ENCODE measurements at regions not wholly inside any gene's neighbourhood (a gene's known extent, or its start where the extent isn't known, plus 50 kb on each side); places are given as distances from the start of the nearest gene placed in this dataset.

DNA sequence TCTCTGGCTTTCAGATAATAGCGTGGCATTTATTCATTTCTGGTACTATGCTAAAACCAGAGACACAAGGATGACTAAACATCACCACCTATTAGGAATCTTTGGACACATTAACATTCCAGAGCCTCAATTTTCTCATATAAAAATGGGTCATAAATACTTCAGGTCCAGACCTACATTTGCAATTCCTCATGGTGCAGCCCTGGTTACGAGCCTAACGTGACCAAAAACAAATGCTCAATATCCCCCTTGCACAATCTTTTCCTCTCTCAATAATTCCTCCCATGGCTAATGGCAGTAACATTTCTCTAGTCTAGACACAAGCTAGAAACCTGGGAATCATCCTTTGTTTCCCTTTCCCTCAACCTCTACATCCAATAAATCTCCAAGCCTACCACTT is 112.8 kb upstream of the NABP1 start:
- DNase-seq, result no peak

DNA sequence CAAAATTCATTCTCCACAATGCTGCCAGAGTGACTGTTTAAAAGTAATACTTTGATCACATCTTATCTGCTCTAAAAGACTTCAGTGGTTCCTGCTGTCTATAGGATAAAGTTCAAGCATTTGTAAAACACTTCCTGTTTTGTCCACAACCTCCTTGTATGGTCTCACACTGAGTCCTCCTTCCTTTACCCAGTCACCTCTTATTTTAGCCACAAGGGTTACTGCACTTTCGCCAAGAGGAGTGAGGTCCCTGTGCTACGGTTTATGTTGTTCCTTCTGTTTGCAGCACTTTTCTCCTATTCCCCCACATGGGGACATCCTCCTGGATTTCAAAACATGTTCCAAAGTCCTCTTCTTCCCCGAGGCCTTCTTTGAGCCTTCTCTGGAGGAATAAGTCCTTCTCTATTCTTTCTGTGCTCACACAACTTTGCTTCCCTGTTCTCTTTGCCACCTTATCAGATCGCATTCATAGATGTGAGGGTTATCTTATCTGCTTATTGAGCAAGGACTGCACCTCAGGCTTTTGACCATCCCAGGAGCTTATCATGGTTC is 112.2 kb upstream of the NABP1 start:
- no peak for DNase-seq

DNA sequence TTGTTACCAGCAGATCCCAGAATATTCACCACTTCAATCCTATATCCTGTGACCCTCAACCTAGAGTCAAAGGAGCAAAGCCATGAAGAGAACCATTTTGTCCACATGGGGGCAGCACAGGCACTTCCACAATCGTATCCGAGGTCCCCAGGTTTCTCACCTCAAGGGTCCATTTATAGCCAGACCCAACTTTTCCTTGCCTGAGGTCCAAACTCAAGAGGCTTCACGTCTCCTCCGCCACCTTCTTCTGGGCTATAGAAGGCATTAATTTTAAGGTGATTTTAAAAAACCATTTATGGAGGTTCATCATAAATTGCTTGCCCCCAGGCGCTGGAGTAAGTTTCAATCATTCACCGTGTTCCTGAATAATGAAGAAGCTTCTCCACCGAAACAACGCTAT is 111.6 kb upstream of the NABP1 start:
- DNase-seq, result peak; percentile 84

DNA sequence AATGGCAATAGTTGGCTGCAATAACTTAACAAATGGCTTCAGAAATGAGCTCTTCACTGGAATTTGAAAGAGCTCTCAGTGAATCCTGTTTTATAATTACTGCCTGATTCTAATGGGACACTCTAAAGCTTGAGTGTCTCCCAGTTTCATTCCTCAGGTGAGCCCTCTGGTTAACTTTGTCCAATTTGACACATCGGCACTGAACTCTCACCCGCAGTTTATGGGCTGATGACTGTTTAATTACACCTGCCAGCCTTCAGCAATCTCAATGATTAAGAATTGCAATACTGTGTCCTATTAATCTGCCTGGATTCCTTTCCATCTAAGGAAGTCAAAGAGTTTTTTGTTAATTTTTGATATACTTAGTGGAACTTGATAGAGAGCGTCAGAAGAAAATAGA is 110.7 kb upstream of the NABP1 start:
- DNase-seq, result no peak

DNA sequence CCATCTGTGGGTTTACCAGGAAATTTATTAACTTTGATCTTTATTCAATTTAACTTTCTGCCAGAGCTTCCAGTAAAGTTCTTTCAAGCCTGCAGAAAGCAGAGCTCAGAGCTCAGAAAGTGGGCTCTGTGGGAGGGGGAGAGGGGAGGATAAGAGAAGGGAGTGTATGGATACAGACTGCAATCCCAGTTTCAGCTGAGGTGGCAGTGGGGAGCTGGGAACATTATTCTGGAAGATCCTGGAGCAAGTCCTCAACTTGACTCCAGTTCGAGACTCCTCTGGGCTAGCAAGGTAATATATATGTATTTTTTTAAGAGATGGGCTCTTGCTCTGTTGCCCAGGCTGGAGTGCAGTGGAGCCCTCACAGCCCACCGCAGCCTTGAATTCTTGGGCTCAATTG is 108.9 kb upstream of the NABP1 start:
- peak; percentile 15 for DNase-seq

DNA sequence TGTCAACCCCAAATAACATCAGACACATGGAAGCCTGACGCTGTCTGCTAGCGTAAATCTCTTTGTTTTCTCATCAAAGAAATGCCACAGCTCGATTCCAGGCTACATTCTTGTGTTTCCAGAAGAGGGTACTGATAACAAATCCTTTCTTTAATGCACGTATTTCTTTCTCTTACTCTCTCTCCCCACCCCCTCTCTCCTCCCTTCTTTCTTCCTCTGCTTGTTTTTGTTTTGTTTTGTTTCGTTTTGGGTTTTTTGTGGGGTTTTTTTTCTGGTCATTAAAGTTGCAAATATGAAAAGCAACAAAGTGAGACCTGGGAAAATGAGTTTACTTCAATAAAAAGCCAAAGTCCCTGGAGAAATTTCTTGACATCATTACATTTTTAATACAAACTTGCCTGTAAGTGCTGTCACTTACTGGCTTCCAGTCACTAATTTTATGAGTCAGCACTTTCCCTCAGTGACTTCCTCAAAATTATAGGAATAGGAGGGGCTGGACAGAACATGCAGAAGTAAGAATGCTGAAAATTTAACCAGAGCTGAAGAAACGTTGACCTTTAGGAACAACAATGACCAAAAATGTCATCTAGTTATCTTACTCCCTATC is 106.7 kb upstream of the NABP1 start:
- DNase-seq, result no peak

DNA sequence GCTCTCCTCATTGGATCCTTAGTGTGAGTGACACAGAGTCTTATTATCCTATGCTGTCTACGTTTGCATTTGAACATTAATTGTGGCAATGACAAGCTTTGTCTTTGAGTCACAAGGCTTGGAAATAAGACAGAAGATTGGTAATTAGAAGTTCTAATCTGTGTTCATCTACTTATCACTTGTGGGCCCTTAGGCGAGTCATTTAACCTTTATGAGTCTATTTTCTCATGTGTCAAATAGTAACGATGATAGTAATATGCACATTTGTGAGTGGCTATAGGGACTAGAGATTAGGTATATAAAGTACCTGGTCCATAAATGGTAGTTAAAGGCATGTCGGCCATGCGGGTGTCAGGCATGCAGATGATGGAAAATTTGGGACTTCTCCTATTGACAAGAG is 105.6 kb upstream of the NABP1 start:
- no peak for DNase-seq

DNA sequence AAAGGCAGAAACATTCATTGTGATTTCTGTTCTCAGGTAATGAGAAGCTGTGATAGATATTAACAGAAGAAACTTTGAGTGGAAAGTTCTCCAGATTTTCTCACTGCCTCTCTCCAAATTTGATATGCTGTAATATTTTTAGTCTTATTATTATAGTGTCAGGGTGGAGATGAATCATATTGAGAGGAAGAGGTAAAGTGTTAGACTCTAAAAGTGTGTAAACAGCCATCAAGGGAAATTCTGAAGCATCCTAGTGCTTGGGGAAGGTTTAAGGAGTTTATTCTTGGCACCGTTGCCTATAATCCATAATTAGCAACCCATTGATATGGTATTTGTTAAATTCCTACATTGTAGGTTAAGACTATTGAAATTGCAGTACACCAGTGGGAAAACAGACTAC is 104.7 kb upstream of the NABP1 start:
- DNase-seq, result no peak

DNA sequence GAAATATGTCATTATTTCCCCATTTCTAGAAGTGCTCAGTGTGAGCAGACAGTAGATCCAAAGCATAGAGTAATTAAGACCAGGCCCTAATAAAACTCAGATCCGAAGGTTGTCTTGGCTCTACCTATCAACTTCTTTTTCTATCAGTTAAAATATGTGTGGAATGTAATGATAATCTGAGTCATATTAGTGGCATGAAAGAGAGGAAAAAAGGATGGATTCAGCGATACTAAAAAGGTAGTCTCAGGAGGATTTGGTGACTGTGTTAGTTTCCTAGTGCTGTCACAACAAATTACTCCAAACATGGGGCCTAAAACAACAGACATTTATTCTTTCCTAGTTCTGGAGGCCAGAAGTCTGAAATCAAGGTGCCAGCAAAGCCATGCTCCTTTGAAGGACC is 103.7 kb upstream of the NABP1 start:
- DNase-seq, result no peak

DNA sequence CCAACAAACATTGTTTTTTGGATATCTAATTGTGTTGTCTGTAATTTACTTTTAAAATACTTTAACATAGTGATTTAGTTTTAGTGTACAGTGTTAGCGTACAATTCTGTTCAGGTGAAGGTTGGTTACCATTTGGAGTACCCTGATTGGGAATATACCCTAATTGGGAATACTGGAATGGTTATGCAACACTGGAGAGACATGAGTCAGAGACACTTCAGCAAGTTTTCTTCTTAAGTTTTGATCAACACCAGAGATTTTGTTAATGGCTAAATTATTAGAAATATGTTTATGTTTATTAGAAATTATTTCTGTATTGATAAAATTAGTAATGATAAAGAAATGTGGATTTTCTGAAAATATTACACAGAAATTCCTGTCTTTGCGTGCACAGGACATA is 100.3 kb upstream of the NABP1 start:
- DNase-seq, result no peak

DNA sequence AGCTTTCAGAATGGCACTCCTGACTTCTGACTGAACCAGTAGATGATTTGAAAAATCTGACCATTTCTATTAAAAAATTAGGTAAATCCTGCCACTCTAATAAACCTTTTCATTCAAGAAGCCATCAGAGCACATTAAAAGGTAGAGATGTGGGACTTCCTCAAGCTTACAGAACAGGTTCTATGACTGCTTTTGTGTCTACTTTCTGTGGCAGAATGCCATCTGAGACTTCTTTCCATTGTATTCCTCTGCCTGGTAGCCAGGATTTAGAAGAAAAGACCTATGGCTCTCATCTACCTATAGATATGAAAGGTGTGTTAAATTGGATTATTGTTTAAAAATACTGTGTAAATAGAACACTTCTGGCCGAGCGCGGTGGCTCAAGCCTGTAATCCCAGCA is 99.9 kb upstream of the NABP1 start:
- DNase-seq, result no peak

DNA sequence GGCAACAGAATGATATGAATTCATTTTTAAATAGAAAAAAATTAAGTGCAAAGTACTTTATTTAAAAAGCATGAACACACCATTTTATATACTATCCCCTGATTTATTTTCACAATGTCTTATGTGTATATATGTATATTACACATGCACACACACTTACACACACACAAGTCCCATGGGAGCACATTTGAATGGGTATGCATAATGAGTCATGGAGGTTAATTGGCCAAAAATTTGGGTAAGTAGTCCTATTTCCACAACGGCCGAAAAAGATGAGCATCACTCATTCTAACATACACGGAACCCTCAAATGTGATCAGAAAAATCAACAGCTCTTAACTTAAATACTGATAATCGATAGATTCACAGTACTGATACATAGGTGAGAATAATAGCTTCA is 97.4 kb upstream of the NABP1 start:
- no peak for DNase-seq

DNA sequence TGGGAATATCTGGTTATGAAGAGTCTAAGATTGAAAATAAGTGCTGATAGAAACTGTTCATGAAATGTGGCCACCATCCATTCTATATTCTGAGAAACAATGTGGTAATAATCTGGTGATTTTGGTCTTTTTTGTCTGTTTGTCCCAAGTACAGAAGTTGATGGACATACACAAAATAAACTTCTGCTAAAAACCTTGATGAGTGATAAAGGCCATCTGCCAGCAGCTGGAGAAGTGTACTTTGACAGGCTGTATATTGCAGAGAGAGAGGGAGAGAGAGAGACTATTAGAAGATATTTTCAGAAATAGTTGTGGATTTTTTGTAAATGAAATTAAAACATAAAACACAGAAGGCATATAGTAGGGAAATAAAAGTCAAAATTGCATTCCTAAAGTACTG is 96.9 kb upstream of the NABP1 start:
- DNase-seq, result no peak

DNA sequence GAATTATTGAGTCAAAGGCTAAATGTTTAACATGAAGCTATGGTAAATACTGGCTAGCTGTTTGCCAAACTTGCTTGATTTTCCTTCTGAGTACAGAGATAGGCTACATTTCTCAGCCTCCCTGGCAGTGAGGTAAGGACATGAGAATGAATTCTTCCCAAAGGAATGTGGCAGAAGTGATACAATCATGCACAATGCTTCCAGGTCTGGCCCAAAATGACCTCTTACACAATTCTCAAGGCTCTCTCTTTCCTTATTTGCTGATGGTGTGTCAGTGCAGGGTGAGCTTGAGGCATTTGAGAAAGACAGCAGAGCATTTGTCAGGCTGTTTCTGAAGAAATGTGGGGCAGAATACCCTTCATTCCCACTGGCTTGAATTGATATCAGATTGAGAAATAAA is 95.6 kb upstream of the NABP1 start:
- no peak for DNase-seq

DNA sequence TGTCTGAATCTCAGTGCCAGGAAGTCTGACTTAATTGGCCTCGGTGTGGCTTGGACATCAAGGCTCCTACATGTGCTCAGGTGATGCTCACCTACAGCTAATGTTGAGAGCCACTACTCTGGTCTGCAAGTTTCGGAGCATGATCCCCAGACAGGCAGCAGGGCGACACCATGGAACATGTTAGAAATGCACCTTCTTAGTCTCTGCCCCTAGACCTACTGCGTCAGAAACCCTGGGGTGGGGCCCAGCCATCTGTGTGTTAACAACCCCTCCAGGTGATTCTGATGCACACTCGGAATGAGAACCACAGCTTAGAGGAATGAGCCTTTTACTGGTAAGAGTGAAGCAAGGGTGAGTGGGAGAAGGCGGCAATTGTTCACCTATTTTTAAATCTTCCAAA is 86.9 kb upstream of the NABP1 start:
- no peak for DNase-seq

DNA sequence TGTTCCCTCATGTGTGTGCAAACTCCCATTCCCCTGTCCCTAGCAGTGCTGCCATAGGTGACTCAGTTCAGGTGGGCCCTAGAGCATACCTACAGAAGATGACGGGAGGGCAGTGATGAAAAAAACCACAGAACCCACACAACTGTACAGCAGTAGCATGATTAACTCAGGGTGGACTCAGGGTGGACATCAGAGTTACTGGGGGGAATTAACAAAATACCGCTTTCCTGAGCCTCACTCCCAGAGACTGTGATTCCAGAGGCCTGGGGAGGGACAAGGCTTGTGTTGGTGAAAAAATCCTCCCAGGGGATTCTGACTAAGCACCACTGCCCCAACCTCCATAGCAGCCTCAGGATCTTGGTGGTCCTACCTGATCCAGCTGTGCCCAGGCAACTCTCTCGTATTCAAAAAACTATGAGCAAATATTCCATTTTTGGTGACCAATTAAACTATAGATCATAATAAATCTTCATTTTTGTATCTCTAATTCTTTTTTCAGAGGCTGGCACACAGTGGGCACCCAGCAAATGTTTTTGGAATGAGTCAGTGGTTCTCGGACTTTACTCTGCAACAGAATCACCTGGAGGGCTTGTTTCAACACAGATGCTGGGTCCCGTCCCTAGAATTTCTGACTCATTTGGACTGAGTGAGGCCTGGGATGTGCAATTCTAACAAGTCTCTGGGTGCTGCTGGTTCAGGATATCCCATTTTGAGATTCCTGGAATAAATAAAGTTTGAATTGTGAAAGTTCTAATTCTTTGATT is 84.1 kb upstream of the NABP1 start:
- no peak for DNase-seq

DNA sequence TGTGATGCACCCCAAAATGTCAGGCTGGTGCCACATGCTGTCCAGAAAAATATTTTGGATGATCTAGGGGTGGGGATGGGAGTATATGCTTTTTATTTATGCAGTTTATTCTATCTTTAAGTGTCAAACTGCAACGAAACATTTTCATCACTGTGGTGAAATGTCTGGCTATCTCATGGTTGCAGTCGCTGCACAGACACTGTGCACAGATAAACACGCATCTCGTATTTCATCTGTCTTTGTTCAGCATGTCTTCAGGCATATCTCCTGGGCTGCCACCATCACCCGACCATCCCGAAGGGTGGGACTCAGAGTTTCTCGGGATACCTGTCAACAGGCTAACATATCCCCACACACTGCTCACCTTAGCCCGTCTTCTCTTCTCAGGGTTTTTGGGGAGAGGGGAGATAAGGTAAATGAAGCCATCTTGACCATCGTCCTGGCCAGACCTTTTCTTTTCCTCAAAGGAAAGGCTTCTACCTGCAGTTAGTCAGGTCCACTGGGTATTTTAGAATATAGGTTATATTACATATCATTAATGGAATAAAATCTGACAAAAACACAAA is 80.7 kb upstream of the NABP1 start:
- DNase-seq, result no peak

DNA sequence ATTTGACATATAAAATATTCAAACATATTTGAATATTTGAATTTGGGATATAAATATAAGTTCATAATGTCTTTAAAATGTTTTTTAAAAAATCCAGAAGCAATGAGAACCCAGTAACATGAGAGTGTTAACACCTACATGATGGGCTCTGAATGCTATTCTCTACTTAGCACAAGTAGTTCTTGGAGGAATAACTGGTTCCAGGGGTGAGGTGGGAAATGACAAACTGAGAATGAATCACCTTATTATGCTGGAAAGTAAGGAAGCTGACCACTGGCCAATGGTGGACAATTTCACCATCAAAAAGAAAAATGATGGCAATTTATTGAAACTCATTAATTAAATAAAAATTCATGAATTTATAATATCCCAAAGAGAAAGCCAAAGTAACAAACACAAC is 79.6 kb upstream of the NABP1 start:
- DNase-seq, result no peak

DNA sequence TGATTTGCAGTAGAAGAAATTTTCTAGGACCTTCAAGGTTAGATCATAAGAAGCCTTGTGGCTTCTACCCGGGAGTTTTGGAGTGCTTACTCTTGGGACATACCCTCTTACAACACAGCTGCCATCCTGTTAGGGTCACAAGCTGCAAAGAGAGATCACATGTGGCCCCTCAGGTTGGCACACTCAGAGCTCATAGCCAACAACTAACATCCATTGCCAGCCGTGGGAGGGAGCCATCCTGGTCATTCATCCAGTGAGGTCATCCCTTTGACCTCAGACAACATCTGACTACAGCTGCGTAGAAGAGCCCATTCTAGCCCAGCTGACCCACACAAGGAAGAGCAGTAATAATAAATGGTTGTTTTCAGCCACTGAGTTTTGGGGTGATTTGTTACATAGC is 76.9 kb upstream of the NABP1 start:
- DNase-seq, result no peak

DNA sequence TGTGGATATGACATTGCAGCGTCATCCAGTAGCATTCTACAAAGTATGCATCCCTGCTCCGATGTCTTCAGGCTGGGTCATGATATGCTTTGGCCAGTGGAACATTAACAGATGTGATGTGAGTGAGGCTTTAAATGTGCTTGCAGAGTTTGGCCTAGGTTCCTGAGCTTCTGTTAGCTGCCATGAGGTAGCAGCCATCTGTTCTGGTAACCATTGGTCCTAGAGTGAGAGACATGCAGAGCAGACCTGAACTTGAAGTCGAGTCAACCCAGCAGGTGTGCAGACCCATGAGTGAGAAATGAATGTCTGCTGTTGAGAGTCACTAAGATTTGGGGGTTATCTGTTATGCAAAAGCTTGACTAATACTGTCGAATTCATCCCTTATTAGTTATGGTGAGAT is 73.8 kb upstream of the NABP1 start:
- peak; percentile 49 for DNase-seq

DNA sequence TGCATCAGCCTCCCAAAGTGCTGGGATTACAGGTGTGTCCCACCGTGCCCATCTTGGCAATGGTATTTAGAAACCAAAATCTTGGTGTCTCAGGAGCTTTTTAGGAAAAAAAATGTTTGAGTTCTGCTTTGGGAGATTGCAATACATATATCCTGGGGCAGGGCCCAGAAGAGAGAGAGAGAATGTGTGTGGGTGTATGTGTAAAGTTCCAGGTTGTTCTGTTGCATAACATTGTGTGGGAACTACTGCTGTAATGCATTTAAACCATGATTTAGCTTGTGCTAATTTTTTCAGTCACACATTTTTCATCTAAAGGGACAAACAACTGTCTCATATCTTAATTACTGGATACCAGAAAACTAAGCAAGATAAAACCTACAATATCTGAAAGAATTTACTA is 70.8 kb upstream of the NABP1 start:
- DNase-seq, result no peak

DNA sequence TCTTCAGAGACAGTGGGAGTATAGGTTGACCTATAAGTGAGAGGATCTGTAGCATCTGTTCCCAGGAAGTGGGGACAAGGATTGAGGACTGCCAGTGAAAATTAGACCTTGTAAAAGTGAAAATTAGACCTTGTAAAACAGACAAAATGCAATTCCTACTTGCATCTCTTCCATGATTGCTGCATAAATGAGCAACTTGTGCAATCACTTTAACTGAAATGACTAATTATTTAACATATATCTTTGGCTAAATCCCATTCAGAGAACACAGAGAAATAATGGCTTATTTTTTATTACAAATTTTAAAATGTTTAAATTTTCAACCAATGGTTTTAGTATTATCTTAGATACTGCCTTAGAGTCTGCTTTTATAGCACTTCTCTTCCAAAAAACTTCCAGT is 67.2 kb upstream of the NABP1 start:
- DNase-seq, result no peak

DNA sequence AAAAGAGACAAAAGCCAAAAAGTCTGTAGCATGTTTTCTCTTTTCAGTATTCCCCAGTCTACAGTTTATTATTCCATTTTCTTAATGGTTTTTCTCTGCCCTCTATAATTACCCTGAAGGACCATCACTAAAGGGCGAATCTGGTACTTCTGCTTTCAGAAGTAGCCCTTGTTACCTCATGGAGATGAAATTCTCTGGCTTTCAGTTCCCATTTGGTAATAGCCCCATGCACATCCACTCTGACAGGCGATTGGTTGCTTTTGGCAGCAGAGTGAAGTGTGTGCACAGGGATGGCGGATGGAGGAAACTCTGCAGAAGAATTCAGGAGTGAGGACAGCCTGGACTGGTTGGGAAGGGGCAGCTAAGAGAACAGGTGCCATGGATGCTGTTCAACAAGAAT is 66.3 kb upstream of the NABP1 start:
- no peak for DNase-seq

DNA sequence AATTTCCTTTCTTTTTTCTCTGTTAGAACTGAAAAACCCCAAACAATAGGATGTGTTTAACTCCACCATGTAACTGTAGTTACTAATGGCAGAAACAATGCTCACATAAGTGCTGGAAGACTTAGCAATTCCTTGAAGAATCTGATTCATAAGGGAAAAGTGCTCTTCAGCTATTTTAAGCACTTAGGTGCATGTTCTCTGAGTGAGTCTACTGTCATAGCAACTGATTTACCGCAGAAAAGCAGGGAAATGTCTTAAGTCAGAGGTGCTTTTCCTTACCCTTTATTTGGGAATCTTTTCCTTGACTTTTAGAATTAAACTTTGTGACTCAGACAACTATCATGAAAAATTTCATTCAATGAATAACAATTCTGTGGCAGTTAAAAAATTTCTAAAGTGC is 65.4 kb upstream of the NABP1 start:
- no peak for DNase-seq

DNA sequence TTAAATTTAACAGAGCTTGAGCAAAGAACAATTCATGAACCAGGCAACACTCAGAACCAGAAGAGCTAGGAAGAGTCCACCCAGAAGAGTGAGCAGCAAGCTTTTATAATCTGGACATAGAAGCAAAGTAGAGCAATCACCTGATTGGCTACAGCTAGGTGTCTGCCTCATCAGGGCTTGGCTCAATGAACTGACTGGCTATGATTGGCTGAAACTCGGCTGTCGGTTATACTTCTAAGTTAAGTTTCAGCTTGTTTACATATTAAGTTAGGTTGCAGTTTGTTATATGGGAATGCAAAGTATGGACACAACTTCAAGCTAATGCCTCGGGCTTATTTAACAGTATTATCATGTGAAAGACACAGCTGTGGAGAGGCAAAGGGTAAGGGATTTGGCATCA is 63.2 kb upstream of the NABP1 start:
- DNase-seq, result no peak
